GM10266 (cell line): ENCODE measurements at regions not wholly inside any gene's neighbourhood (a gene's known extent, or its start where the extent isn't known, plus 50 kb on each side); places are given as distances from the start of the nearest gene placed in this dataset.

Experiments
- DNase-seq: peaks from one replicate; pipeline ENCODE4 v3.0.0; 2012; ENCODE audit errors: extremely low spot score
- TF ChIP-seq, protein P1 (sequence below): IDR thresholded peaks from 2 replicates; pipeline ENCODE4 v1.5.1; 2012; ENCODE audit warnings: mild to moderate bottlenecking, low read depth; ENCODE audit not compliant: control insufficient read depth, insufficient read depth; ENCODE audit errors: missing control alignments

GRCh38 chrX:43586830-43587229 lies 69.3 kb upstream of the MAOA start:
- DNase-seq, result no peak
- TF ChIP-seq, protein P1, sequence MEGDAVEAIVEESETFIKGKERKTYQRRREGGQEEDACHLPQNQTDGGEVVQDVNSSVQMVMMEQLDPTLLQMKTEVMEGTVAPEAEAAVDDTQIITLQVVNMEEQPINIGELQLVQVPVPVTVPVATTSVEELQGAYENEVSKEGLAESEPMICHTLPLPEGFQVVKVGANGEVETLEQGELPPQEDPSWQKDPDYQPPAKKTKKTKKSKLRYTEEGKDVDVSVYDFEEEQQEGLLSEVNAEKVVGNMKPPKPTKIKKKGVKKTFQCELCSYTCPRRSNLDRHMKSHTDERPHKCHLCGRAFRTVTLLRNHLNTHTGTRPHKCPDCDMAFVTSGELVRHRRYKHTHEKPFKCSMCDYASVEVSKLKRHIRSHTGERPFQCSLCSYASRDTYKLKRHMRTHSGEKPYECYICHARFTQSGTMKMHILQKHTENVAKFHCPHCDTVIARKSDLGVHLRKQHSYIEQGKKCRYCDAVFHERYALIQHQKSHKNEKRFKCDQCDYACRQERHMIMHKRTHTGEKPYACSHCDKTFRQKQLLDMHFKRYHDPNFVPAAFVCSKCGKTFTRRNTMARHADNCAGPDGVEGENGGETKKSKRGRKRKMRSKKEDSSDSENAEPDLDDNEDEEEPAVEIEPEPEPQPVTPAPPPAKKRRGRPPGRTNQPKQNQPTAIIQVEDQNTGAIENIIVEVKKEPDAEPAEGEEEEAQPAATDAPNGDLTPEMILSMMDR, result no peak

DNA sequence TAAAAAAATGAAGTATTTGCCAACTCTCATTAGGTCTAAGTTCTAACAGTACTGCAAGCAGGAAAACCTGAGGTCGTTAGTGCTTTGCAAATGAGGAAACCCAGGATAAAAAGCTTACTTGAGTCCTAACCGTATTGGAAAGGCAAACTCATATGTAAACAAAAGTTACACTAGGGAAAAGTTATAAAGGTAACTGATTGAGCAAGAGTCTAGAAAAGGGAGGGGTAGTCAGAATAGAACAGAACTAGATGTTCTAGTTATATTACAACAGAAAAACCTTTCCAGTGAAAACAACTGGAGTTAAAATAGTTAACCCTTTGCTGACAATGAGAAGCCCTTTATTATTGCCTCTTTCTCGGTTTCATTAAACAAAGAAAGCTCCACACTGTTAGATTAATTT lies 66.4 kb upstream of the MAOA start:
- no peak for DNase-seq
- TF ChIP-seq, protein P1, result no peak

DNA sequence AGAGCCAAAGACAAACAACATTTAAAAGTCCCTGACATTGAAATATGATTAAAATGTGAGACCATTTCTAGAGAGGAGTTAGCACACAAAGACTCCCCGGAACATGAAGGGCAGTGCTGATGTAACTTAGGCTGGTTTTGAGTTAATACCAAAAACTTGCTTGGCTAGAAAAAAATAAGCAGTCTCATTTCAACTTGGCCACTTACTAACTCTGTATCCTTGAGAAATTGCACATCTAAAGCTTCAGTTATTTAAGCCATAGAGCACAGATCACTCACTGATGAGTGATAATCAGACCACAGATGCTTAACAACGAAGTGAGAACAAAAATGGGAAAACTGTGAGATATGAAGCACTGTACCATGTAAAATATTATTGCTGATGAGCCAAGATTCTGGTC lies 65.9 kb upstream of the MAOA start:
- TF ChIP-seq, protein P1, result no peak
- no peak for DNase-seq

GRCh38 chrX:43592597-43592996 lies 63.5 kb upstream of the MAOA start:
- DNase-seq, result no peak
- TF ChIP-seq, protein P1, result no peak

GRCh38 chrX:43595931-43596330 lies 60.2 kb upstream of the MAOA start:
- no peak for DNase-seq

DNA sequence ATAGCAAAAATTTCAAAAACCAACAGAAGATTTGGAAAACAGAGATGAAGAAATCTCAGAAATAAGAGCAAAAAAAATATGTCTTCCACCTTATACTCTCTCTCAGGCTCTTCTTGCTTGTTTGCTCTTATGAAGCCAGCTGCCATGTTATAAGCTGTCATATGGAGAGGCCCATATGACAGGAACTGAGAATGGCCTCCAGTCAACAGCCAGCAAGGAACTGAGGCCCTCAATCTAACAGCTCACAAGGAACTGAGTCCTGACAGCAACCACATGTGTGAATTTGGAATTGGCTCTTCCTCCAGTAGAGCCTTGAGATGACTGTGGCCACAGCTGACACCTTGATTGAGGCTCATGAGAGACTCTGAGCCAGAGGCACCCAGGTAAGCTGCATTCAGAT lies 51.3 kb upstream of the MAOA start:
- no peak for DNase-seq
- TF ChIP-seq, protein P1, result no peak

More at GRCh38 chrX:43595931-43596330, 60.2 kb upstream of the MAOA start:
- TF ChIP-seq, protein P1, result no peak

DNA sequence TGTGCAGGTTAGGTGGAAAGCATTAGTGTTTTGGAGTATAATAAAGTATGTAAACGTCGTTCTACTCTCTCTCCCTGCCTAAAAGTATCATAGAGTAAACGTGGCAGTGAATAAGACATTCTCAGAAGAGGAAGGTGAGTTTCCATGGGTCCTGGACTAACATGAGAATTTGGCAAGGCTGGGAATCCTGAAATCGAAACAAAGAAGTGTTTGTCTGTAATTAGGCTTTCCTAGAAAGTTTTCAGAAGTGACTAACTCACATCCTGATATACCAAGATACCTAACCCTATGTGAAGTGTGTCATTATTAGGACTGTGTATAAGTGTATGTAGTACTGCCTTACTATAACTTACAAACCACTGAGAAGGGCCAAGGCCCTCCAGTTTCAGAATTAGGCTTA lies 50.7 kb upstream of the MAOA start:
- TF ChIP-seq, protein P1, result no peak
- no peak for DNase-seq
